B cell (primary cell): ENCODE measurements at regions not wholly inside any gene's neighbourhood (a gene's known extent, or its start where the extent isn't known, plus 50 kb on each side); places are given as distances from the start of the nearest gene placed in this dataset.
A peak's percentile ranks its signal among the peaks of the same experiment; 100 is the strongest.

Source experiments
- ATAC-seq: fragments of 200-7000 bp; cut with Tn5 transposase; one replicate; pipeline ENCODE4 v1.10.0; 2021; ENCODE audit warnings: low read depth, mild to moderate bottlenecking, moderate number of reproducible peaks, moderate library complexity
- CTCF ChIA-PET: fragments of 350-600 bp; sonication (Branson Sonifier 250); formaldehyde crosslinking; loops from one replicate; lab custom pipeline; 2021; ENCODE audit warnings: antibody characterized with exemption, inconsistent platforms; lab: Charles Lee
- POLR2A ChIA-PET: fragments of 350-600 bp; sonication (Branson Sonifier 250); formaldehyde crosslinking; loops from one replicate; lab custom pipeline; 2021; ENCODE audit warnings: antibody characterized with exemption; lab: Charles Lee
- DNase-seq: peaks from one replicate; pipeline ENCODE4 v3.0.0; 2013
- H2AFZ ChIP-seq: 2 replicates; pipeline ENCODE4 v1.6.1; 2012; ENCODE audit warnings: mild to moderate bottlenecking, low read depth, low read length; ENCODE audit not compliant: insufficient read depth, poor library complexity, severe bottlenecking
- H3K27ac ChIP-seq, 2 donors: 1 replicate in 1 of 2; 2 replicates in 1 of 2; pipeline ENCODE4 v1.5.1; 2012 to 2013; ENCODE audit warnings: low read length in 2 of 2, mild to moderate bottlenecking in 2 of 2, moderate library complexity in 1 of 2
- H3K27me3 ChIP-seq, 4 experiments: fragments of 200-600 bp in 1 of 4; sonication (generic) in 1 of 4; replicated peaks in 1 of 4; 1 replicate in 2 of 4; 2 replicates in 2 of 4; pipeline versions ENCODE4 v1.6.1 to v1.7.0; 2013 to 2016; ENCODE audit warnings: low read length in 3 of 4, mild to moderate bottlenecking in 2 of 4, mixed read lengths in 1 of 4, moderate library complexity in 1 of 4; ENCODE audit not compliant: insufficient read depth in 4 of 4, control insufficient read depth in 3 of 4; ENCODE audit errors: control extremely low read depth in 1 of 4
- H3K36me3 ChIP-seq, 2 experiments: replicated peaks in 1 of 2; 1 replicate in 1 of 2; 2 replicates in 1 of 2; pipeline versions ENCODE4 v1.6.1 to v1.7.1; 2013; ENCODE audit warnings: low read length in 1 of 2; ENCODE audit not compliant: insufficient read depth in 2 of 2, control insufficient read depth in 1 of 2; ENCODE audit errors: control extremely low read depth in 1 of 2, extremely low read depth in 1 of 2
- H3K4me1 ChIP-seq, 2 donors: fragments of 200-600 bp in 1 of 2; sonication (generic) in 1 of 2; 1 replicate in 1 of 2; 2 replicates in 1 of 2; pipeline versions ENCODE4 v1.5.1 to v1.6.1; 2013 to 2017; ENCODE audit warnings: low read length in 2 of 2; ENCODE audit not compliant: control insufficient read depth in 2 of 2, insufficient read depth in 2 of 2
- H3K4me2 ChIP-seq: replicated peaks from 2 replicates; pipeline ENCODE3; 2012; ENCODE audit warnings: mild to moderate bottlenecking, low read depth, low read length; ENCODE audit not compliant: poor library complexity, severe bottlenecking
- H3K4me3 ChIP-seq, 5 experiments: fragments of 200-600 bp in 1 of 5; sonication (generic) in 1 of 5; 1 replicate in 3 of 5; 2 replicates in 2 of 5; pipeline versions ENCODE4 v1.5.1 to v1.7.0; 2011 to 2016; ENCODE audit warnings: low read length in 4 of 5, mild to moderate bottlenecking in 4 of 5, low read depth in 2 of 5, control low read depth in 1 of 5, moderate library complexity in 1 of 5; ENCODE audit not compliant: insufficient read depth in 1 of 5; ENCODE audit errors: control extremely low read depth in 1 of 5, extremely low read depth in 1 of 5
- H3K79me2 ChIP-seq: fragments of 200-600 bp; sonication (generic); one replicate; pipeline ENCODE4 v1.6.0; 2016; ENCODE audit warnings: low read length; ENCODE audit not compliant: control insufficient read depth, insufficient read depth
- H3K9ac ChIP-seq: fragments of 200-600 bp; sonication (generic); 2 replicates; pipeline ENCODE4 v1.6.1; 2017; ENCODE audit warnings: mild to moderate bottlenecking, low read length, moderate library complexity
- H3K9me3 ChIP-seq, 3 donors: one replicate each; pipeline versions ENCODE4 v1.6.1 to v1.7.1; 2013; ENCODE audit warnings: low read length in 2 of 3; ENCODE audit not compliant: control insufficient read depth in 2 of 3, insufficient read depth in 1 of 3; ENCODE audit errors: control extremely low read depth in 1 of 3
- H4K20me1 ChIP-seq: 2 replicates; pipeline ENCODE4 v1.6.0; 2012; ENCODE audit warnings: mild to moderate bottlenecking, low read length; ENCODE audit not compliant: insufficient read depth, control insufficient read depth, poor library complexity, severe bottlenecking
- H3K27ac Mint-ChIP-seq: one replicate; pipeline ENCODE4 v1.8.0; 2021; ENCODE audit warnings: mixed read lengths
- H3K27me3 Mint-ChIP-seq: one replicate; pipeline ENCODE4 v1.8.0; 2021; ENCODE audit warnings: mixed read lengths
- H3K4me1 Mint-ChIP-seq: one replicate; pipeline ENCODE4 v1.8.0; 2021; ENCODE audit warnings: mixed read lengths
- H3K4me3 Mint-ChIP-seq: one replicate; pipeline ENCODE4 v1.8.0; 2021; ENCODE audit warnings: mixed read lengths
- H3K9me3 Mint-ChIP-seq: one replicate; pipeline ENCODE4 v1.8.0; 2022; ENCODE audit warnings: mixed read lengths; ENCODE audit not compliant: insufficient read depth
- EZH2 ChIP-seq: IDR thresholded peaks from 2 replicates; pipeline ENCODE4 v1.6.1; 2012; ENCODE audit warnings: borderline replicate concordance, low read depth, mild to moderate bottlenecking, moderate library complexity, low read length; ENCODE audit not compliant: insufficient read depth, poor library complexity, severe bottlenecking
- WGBS: methylation state at CpG from one replicate; pipeline ENCODE4 v1.1.5; 2013; ENCODE audit warnings: missing lambda C conversion rate; ENCODE audit not compliant: insufficient coverage; 5-methylcytosine and 5-hydroxymethylcytosine counted together
- intact Hi-C: fragments of 100-400 bp; cut with micrococcal nuclease; formaldehyde crosslinking; loops from one replicate; pipeline ENCODE4 v1.10.0; 2022
- TF ChIP-seq, protein P1 (sequence below): fragments of 200-600 bp; IDR thresholded peaks from one replicate; pipeline ENCODE4 v1.8.0; 2022; ENCODE audit warnings: antibody characterized with exemption, mild to moderate bottlenecking

DNA sequence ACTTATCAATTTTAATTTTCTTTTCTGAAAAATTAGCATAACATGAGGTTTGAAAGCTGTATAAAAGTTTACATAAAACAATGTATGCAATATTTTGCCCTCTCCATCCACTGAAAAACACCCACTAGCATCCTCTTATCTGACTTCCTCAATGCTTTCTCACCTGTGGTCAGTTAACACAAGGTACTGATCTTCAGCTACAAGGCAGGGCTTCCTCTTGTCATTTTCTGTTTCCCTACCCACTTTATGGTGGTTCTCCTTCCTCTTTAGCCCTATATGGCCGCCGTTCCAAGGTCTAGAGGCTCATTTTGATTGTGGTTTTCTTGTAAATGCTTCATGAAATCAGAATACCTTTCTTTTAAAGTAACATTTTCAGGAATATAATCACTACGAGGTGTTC lies 618.6 kb upstream of the CPEB2 start:
- ChIA-PET POLR2A (no interaction called here), CTCF (no interaction called here)
- peaks cover 3% of the 10 kb centered on the region for H3K4me1 Mint-ChIP-seq
- H3K4me3 ChIP-seq: no peak overlapping the region
- intact Hi-C loops: no loop called here
- DNase-seq: peak; percentile 8
- no peaks in the 10 kb centered on the region for H3K4me1 ChIP-seq
- H3K4me2 ChIP-seq: no peak overlapping the region
- H3K27ac Mint-ChIP-seq: no peak overlapping the region
- no peaks in the 10 kb centered on the region for H3K9me3 ChIP-seq
- no peaks in the 10 kb centered on the region for H3K36me3 ChIP-seq
- no peaks in the 10 kb centered on the region for H4K20me1 ChIP-seq
- H3K27ac ChIP-seq: no peak overlapping the region
- H3K27me3 Mint-ChIP-seq: peaks cover 3% of the 10 kb centered on the region
- no peak overlapping the region for H2AFZ ChIP-seq
- no peaks in the 10 kb centered on the region for H3K79me2 ChIP-seq
- TF ChIP-seq, protein P1, sequence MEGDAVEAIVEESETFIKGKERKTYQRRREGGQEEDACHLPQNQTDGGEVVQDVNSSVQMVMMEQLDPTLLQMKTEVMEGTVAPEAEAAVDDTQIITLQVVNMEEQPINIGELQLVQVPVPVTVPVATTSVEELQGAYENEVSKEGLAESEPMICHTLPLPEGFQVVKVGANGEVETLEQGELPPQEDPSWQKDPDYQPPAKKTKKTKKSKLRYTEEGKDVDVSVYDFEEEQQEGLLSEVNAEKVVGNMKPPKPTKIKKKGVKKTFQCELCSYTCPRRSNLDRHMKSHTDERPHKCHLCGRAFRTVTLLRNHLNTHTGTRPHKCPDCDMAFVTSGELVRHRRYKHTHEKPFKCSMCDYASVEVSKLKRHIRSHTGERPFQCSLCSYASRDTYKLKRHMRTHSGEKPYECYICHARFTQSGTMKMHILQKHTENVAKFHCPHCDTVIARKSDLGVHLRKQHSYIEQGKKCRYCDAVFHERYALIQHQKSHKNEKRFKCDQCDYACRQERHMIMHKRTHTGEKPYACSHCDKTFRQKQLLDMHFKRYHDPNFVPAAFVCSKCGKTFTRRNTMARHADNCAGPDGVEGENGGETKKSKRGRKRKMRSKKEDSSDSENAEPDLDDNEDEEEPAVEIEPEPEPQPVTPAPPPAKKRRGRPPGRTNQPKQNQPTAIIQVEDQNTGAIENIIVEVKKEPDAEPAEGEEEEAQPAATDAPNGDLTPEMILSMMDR: no peak
- no peak for TF ChIP-seq EZH2
- no peak for ATAC-seq
- H3K4me3 Mint-ChIP-seq: no peak overlapping the region
- no peak overlapping the region for H3K9ac ChIP-seq
- no CpG with 5 or more reads among the region's 3 CpGs for WGBS
- H3K27me3 ChIP-seq: no peaks in the 10 kb centered on the region
- H3K9me3 Mint-ChIP-seq: no peaks in the 10 kb centered on the region

GRCh38 chr4:14384824-14385223 lies 617.5 kb upstream of the CPEB2 start:
- ChIA-PET POLR2A (no interaction called here), CTCF (no interaction called here)
- Histone ChIP-seq H3K27ac (no peak overlapping the region), H3K4me3 (no peak overlapping the region), H3K4me1 (no peaks in the 10 kb centered on the region), H3K9me3 (no peaks in the 10 kb centered on the region), H3K79me2 (no peaks in the 10 kb centered on the region), H3K36me3 (no peaks in the 10 kb centered on the region), H4K20me1 (no peaks in the 10 kb centered on the region), H3K27me3 (no peaks in the 10 kb centered on the region), H2AFZ (no peak overlapping the region), H3K4me2 (no peak overlapping the region), H3K9ac (no peak overlapping the region)
- ATAC-seq (no peak), DNase-seq (no peak)
- TF ChIP-seq EZH2: no peak
- TF ChIP-seq, protein P1: no peak
- no peak overlapping the region for H3K4me3 Mint-ChIP-seq
- intact Hi-C loops: no loop called here
- no peak overlapping the region for H3K27ac Mint-ChIP-seq
- peaks cover 3% of the 10 kb centered on the region for H3K27me3 Mint-ChIP-seq
- H3K4me1 Mint-ChIP-seq: peaks cover 3% of the 10 kb centered on the region
- WGBS: no CpG with 5 or more reads among the region's 1 CpG
- H3K9me3 Mint-ChIP-seq: no peaks in the 10 kb centered on the region
